ENCODE measurements at regions not wholly inside any gene's neighbourhood (a gene's known extent, or its start where the extent isn't known, plus 50 kb on each side); places are given as distances from the start of the nearest gene placed in this dataset.

DNA sequence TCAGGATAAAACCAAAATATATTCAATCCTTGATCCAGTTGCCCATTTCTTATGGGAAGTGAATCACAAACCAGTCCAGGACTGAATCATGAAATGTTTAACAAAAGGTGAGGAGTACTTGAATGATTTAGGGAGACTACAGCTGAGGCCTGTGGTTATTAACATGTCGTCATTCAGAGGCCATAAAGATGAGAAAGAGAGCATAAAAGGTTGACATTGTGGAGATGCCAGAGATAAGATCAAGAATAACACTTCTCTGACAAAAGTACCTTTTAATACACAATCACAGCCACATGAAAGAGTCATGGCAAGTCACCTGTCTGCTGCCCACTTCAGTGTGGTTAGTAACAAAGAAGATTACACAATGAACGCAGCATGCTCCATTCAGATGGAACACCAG is 1195.7 kb upstream of the SORCS1 start:
- TF ChIP-seq, protein P1, sequence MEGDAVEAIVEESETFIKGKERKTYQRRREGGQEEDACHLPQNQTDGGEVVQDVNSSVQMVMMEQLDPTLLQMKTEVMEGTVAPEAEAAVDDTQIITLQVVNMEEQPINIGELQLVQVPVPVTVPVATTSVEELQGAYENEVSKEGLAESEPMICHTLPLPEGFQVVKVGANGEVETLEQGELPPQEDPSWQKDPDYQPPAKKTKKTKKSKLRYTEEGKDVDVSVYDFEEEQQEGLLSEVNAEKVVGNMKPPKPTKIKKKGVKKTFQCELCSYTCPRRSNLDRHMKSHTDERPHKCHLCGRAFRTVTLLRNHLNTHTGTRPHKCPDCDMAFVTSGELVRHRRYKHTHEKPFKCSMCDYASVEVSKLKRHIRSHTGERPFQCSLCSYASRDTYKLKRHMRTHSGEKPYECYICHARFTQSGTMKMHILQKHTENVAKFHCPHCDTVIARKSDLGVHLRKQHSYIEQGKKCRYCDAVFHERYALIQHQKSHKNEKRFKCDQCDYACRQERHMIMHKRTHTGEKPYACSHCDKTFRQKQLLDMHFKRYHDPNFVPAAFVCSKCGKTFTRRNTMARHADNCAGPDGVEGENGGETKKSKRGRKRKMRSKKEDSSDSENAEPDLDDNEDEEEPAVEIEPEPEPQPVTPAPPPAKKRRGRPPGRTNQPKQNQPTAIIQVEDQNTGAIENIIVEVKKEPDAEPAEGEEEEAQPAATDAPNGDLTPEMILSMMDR (conservative IDR thresholded peaks at IDR 0.05; ENCODE audit: low read depth, low read length) = no peak
- TF ChIP-seq RAD21 (IDR thresholded peaks at IDR 0.05; ENCODE audit: low read length) (no peak), POLR2A (IDR thresholded peaks at IDR 0.05; ENCODE audit: low read depth, low read length) (no peak), RCOR1 (IDR thresholded peaks at IDR 0.05; ENCODE audit: insufficient replicate concordance, low read length) (no peak)
- TF ChIP-seq, protein P2, sequence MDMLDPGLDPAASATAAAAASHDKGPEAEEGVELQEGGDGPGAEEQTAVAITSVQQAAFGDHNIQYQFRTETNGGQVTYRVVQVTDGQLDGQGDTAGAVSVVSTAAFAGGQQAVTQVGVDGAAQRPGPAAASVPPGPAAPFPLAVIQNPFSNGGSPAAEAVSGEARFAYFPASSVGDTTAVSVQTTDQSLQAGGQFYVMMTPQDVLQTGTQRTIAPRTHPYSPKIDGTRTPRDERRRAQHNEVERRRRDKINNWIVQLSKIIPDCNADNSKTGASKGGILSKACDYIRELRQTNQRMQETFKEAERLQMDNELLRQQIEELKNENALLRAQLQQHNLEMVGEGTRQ (IDR thresholded peaks at IDR 0.05; ENCODE audit: low read depth, low read length) = no peak

All from IMR-90 (cell line).